ENCODE measurements at regions not wholly inside any gene's neighbourhood (a gene's known extent, or its start where the extent isn't known, plus 50 kb on each side); places are given as distances from the start of the nearest gene placed in this dataset.
"Not testable (repeated sequence)": the region's sequence is repeated elsewhere in the genome, so short reads cannot be mapped to it uniquely, and the experiment has no call there.

DNA sequence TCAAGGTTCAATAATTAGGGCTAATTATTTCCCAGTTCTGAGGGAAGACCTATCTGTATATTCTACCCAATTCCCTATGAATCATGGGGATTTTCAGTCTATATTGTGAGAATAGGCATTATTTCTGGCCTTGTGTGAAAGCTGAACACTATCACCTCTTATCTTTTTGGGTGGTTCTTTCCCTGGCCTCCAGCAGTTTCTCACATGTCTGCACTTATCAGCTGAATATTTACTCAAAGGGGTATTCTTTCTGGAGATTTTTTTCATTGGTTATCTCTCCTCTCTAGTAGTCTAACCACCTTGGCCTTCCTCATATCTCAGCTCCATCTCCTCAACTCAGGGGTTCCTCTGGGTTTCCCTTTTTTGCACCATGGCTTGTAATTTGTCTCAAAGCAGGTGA is 64.9 kb upstream of the LIFR start:
- Histone ChIP-seq H3K9me3 (ENCODE audit: low read length) (peaks cover 4% of the 10 kb centered on the region; the same call in 1 of the 2 replicates), H3K9me2 (ENCODE audit: low read depth, low read length) (no peaks in the 10 kb centered on the region), H3K9ac (ENCODE audit: low read length) (no peak overlapping the region), H3K27ac (ENCODE audit: low read depth, low read length, poor library complexity, severe bottlenecking) (no peak overlapping the region), H3F3A (ENCODE audit: insufficient read depth, low read length) (no peaks in the 10 kb centered on the region), H3K4me3 (ENCODE audit: low read depth, low read length, poor library complexity, severe bottlenecking) (no peak overlapping the region), H3K36me3 (ENCODE audit: insufficient read depth, low read length) (no peaks in the 10 kb centered on the region), H2AFZ (ENCODE audit: low read length) (no peak overlapping the region), H4K20me1 (ENCODE audit: insufficient read depth, low read length) (no peaks in the 10 kb centered on the region), H3K27me3 (ENCODE audit: insufficient read depth, low read length) (no peaks in the 10 kb centered on the region), H3K4me1 (ENCODE audit: insufficient read depth, low read length, severe bottlenecking) (no peaks in the 10 kb centered on the region), H3K4me2 (ENCODE audit: low read length) (no peak overlapping the region), H3K79me2 (ENCODE audit: insufficient read depth, low read length) (no peaks in the 10 kb centered on the region)
- TF ChIP-seq EZH2 (IDR thresholded peaks at IDR 0.05; ENCODE audit: borderline replicate concordance, low read length): no peak
- TF ChIP-seq, protein P1, sequence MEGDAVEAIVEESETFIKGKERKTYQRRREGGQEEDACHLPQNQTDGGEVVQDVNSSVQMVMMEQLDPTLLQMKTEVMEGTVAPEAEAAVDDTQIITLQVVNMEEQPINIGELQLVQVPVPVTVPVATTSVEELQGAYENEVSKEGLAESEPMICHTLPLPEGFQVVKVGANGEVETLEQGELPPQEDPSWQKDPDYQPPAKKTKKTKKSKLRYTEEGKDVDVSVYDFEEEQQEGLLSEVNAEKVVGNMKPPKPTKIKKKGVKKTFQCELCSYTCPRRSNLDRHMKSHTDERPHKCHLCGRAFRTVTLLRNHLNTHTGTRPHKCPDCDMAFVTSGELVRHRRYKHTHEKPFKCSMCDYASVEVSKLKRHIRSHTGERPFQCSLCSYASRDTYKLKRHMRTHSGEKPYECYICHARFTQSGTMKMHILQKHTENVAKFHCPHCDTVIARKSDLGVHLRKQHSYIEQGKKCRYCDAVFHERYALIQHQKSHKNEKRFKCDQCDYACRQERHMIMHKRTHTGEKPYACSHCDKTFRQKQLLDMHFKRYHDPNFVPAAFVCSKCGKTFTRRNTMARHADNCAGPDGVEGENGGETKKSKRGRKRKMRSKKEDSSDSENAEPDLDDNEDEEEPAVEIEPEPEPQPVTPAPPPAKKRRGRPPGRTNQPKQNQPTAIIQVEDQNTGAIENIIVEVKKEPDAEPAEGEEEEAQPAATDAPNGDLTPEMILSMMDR (IDR thresholded peaks at IDR 0.05; ENCODE audit: low read length): no peak

DNA sequence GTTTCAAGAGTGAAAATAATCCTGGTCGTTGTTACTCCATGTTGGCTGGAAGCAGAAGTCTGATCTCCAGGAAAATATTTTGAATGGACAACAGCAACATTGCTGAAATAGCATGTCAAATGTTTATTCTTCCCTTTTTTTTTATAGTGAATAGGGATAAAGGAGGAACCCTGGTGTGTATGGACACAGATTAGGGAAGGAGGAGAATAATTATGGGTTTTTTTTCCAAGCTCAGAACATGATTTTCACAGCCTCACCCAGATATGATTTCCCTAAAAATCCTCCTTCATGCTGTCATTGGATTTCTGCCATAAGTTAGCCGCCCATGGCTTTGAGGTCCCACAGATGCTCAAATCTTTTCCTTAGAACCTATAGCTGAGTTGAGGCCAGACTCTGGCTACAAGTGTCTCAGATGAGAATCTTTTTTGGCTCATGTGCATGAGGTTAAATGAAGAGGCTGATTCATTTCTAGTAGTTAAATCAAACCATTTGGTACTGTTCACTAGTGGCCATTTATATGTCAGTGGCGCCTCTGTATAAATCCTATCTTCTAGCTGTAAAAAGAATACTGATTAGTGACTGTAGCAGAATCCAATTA is 65.5 kb upstream of the LIFR start:
- no peaks in the 10 kb centered on the region for H3K36me3 ChIP-seq (ENCODE audit: insufficient read depth, low read length)
- TF ChIP-seq EZH2 (IDR thresholded peaks at IDR 0.05; ENCODE audit: borderline replicate concordance, low read length): no peak
- TF ChIP-seq, protein P1 (IDR thresholded peaks at IDR 0.05; ENCODE audit: low read length): no peak
- H3K79me2 ChIP-seq (ENCODE audit: insufficient read depth, low read length): no peaks in the 10 kb centered on the region
- H3K4me3 ChIP-seq (ENCODE audit: low read depth, low read length, poor library complexity, severe bottlenecking): no peak overlapping the region
- no peak overlapping the region for H2AFZ ChIP-seq (ENCODE audit: low read length)
- H3K4me2 ChIP-seq (ENCODE audit: low read length): no peak overlapping the region
- peaks cover 4% of the 10 kb centered on the region; the same call in 1 of the 2 replicates for H3K9me3 ChIP-seq (ENCODE audit: low read length)
- no peaks in the 10 kb centered on the region for H3K27me3 ChIP-seq (ENCODE audit: insufficient read depth, low read length)
- H4K20me1 ChIP-seq (ENCODE audit: insufficient read depth, low read length): no peaks in the 10 kb centered on the region
- H3K9me2 ChIP-seq (ENCODE audit: low read depth, low read length): no peaks in the 10 kb centered on the region
- no peaks in the 10 kb centered on the region for H3K4me1 ChIP-seq (ENCODE audit: insufficient read depth, low read length, severe bottlenecking)
- H3K9ac ChIP-seq (ENCODE audit: low read length): no peak overlapping the region
- no peak overlapping the region for H3K27ac ChIP-seq (ENCODE audit: low read depth, low read length, poor library complexity, severe bottlenecking)
- H3F3A ChIP-seq (ENCODE audit: insufficient read depth, low read length): no peaks in the 10 kb centered on the region

DNA sequence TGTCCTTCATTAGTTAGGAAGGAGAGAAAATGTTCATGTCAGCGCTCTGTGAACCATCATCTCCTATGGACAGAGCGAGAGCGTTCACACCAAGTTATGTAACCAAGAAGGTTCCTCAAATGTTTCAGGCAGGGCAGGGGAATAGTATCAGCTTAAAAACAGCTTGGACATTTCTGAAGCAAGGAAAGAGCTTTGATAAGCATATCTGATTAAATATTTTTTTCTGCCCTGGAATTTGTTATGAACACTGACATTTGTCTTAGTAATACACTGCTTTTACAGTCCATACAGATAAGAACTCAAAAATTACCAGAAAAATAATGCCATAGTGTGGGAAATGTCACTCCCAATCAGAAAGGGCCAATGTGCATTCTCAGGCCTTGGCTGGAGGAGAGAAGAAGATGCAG is 66.3 kb upstream of the LIFR start:
- no peak overlapping the region for H3K4me3 ChIP-seq (ENCODE audit: low read depth, low read length, poor library complexity, severe bottlenecking)
- no peaks in the 10 kb centered on the region for H3K9me2 ChIP-seq (ENCODE audit: low read depth, low read length)
- H3K36me3 ChIP-seq (ENCODE audit: insufficient read depth, low read length): no peaks in the 10 kb centered on the region
- no peak overlapping the region for H3K9ac ChIP-seq (ENCODE audit: low read length)
- H2AFZ ChIP-seq (ENCODE audit: low read length): no peak overlapping the region
- H3K9me3 ChIP-seq (ENCODE audit: low read length): peaks cover 4% of the 10 kb centered on the region; the same call in 1 of the 2 replicates
- H3F3A ChIP-seq (ENCODE audit: insufficient read depth, low read length): no peaks in the 10 kb centered on the region
- no peak for TF ChIP-seq EZH2 (IDR thresholded peaks at IDR 0.05; ENCODE audit: borderline replicate concordance, low read length)
- TF ChIP-seq, protein P1 (IDR thresholded peaks at IDR 0.05; ENCODE audit: low read length): no peak
- no peaks in the 10 kb centered on the region for H4K20me1 ChIP-seq (ENCODE audit: insufficient read depth, low read length)
- H3K4me2 ChIP-seq (ENCODE audit: low read length): no peak overlapping the region
- no peaks in the 10 kb centered on the region for H3K4me1 ChIP-seq (ENCODE audit: insufficient read depth, low read length, severe bottlenecking)
- no peaks in the 10 kb centered on the region for H3K27me3 ChIP-seq (ENCODE audit: insufficient read depth, low read length)
- no peaks in the 10 kb centered on the region for H3K79me2 ChIP-seq (ENCODE audit: insufficient read depth, low read length)
- H3K27ac ChIP-seq (ENCODE audit: low read depth, low read length, poor library complexity, severe bottlenecking): no peak overlapping the region

DNA sequence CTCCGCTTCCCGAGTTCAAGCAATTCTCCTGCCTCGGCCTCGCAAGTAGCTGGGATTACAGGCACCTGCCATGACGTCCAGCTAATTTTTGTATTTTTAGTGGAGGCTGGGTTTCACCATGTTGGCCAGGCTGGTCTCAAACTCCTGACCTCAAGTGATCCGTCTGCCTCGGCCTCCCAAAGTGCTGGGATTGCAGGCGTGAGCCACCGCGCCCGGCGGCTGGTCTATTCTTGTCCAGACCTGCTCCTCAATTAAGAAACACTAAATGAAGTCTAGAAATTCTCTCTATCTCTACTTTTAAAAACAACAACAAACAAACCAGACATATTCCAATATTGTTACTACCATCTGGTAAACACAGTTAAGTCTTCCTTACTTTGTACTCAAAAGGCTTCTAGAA is 68.1 kb upstream of the LIFR start:
- not testable (repeated sequence) for H3K4me2 ChIP-seq (ENCODE audit: low read length); H2AFZ ChIP-seq (ENCODE audit: low read length); H3K9me3 ChIP-seq (ENCODE audit: low read length); H4K20me1 ChIP-seq (ENCODE audit: insufficient read depth, low read length); H3K9ac ChIP-seq (ENCODE audit: low read length); H3K27me3 ChIP-seq (ENCODE audit: insufficient read depth, low read length); H3K4me1 ChIP-seq (ENCODE audit: insufficient read depth, low read length, severe bottlenecking); H3K79me2 ChIP-seq (ENCODE audit: insufficient read depth, low read length); H3K27ac ChIP-seq (ENCODE audit: low read depth, low read length, poor library complexity, severe bottlenecking); H3F3A ChIP-seq (ENCODE audit: insufficient read depth, low read length); H3K36me3 ChIP-seq (ENCODE audit: insufficient read depth, low read length); H3K9me2 ChIP-seq (ENCODE audit: low read depth, low read length); H3K4me3 ChIP-seq (ENCODE audit: low read depth, low read length, poor library complexity, severe bottlenecking)

DNA sequence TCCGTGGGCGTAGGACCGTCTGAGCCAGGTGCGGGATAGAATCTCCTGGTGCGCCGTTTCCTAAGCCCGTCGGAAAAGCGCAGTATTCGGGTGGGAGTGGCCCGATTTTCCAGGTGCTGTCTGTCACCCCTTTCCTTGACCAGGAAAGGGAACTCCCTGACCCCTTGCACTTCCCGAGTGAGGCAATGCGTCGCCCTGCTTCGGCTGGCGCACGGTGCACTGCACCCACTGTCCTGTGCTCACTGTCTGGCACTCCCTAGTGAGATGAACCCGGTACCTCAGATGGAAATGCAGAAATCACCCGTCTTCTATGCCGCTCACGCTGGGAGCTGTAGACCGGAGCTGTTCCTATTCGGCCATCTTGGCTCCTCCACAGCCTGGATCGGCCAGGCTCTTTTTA is 74.9 kb upstream of the LIFR start:
- not testable (repeated sequence) for H3K9me3 ChIP-seq (ENCODE audit: low read length); H3K4me1 ChIP-seq (ENCODE audit: insufficient read depth, low read length, severe bottlenecking); H4K20me1 ChIP-seq (ENCODE audit: insufficient read depth, low read length); H3K36me3 ChIP-seq (ENCODE audit: insufficient read depth, low read length); H3K79me2 ChIP-seq (ENCODE audit: insufficient read depth, low read length); H3K9ac ChIP-seq (ENCODE audit: low read length); H3K4me2 ChIP-seq (ENCODE audit: low read length); H3F3A ChIP-seq (ENCODE audit: insufficient read depth, low read length); H3K27ac ChIP-seq (ENCODE audit: low read depth, low read length, poor library complexity, severe bottlenecking); H3K9me2 ChIP-seq (ENCODE audit: low read depth, low read length); H3K27me3 ChIP-seq (ENCODE audit: insufficient read depth, low read length); H3K4me3 ChIP-seq (ENCODE audit: low read depth, low read length, poor library complexity, severe bottlenecking); H2AFZ ChIP-seq (ENCODE audit: low read length)

Data from OCI-LY1 (cell line).